D721Med (cell line): ENCODE measurements at regions not wholly inside any gene's neighbourhood (a gene's known extent, or its start where the extent isn't known, plus 50 kb on each side); places are given as distances from the start of the nearest gene placed in this dataset.

Source experiments
- DNase-seq: peaks from one replicate; pipeline ENCODE4 v3.0.0; 2011; ENCODE audit warnings: low spot score; ENCODE audit not compliant: insufficient read length
- FAIRE-seq: peaks from 2 replicates; lab custom pipeline; 2011; peaks lifted over from hg19 to GRCh38; lab: Jason Lieb, UNC
- TF ChIP-seq, protein P1 (sequence below): IDR thresholded peaks from 2 replicates; pipeline ENCODE4 v1.5.1; 2012; ENCODE audit warnings: mild to moderate bottlenecking, control low read depth; ENCODE audit not compliant: insufficient read depth; ENCODE audit errors: missing control alignments

- FAIRE-seq: no peak
- DNase-seq: no peak
- TF ChIP-seq, protein P1, sequence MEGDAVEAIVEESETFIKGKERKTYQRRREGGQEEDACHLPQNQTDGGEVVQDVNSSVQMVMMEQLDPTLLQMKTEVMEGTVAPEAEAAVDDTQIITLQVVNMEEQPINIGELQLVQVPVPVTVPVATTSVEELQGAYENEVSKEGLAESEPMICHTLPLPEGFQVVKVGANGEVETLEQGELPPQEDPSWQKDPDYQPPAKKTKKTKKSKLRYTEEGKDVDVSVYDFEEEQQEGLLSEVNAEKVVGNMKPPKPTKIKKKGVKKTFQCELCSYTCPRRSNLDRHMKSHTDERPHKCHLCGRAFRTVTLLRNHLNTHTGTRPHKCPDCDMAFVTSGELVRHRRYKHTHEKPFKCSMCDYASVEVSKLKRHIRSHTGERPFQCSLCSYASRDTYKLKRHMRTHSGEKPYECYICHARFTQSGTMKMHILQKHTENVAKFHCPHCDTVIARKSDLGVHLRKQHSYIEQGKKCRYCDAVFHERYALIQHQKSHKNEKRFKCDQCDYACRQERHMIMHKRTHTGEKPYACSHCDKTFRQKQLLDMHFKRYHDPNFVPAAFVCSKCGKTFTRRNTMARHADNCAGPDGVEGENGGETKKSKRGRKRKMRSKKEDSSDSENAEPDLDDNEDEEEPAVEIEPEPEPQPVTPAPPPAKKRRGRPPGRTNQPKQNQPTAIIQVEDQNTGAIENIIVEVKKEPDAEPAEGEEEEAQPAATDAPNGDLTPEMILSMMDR: no peak
These were observed 553.9 kb upstream of the ARGLU1 start for GRCh38 chr13:107121793-107122192.

- TF ChIP-seq, protein P1: no peak
- DNase-seq: no peak
- FAIRE-seq: no peak
These were observed 552.3 kb upstream of the ARGLU1 start for GRCh38 chr13:107119989-107120881.

- TF ChIP-seq, protein P1: no peak
- DNase-seq (no peak), FAIRE-seq (no peak)
These were observed 550.6 kb upstream of the ARGLU1 start for GRCh38 chr13:107118506-107118905.

- FAIRE-seq (no peak), DNase-seq (no peak)
- TF ChIP-seq, protein P1: no peak
These were observed 549.5 kb upstream of the ARGLU1 start for GRCh38 chr13:107117327-107118012.

DNA sequence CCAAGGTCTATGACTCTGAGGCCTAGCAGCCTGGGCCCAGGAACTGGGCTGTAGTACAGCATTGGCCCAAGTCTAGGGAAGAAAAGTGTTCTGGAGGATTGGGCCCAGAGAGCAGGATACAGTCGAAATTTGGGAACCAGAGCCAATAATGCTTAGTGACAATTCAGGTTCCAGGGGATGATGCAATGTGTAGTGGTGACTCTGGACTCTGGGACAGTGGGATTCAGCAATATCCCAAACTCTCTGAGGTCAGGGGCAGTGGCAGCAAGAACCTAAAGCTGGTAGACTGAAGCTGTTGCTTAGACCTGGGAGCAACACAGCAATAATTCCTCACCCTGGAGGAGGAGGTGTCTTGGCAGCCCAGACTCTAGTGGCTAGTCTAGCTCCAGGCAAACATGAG is 545.5 kb upstream of the ARGLU1 start:
- DNase-seq (no peak), FAIRE-seq (no peak)
- TF ChIP-seq, protein P1: no peak

DNA sequence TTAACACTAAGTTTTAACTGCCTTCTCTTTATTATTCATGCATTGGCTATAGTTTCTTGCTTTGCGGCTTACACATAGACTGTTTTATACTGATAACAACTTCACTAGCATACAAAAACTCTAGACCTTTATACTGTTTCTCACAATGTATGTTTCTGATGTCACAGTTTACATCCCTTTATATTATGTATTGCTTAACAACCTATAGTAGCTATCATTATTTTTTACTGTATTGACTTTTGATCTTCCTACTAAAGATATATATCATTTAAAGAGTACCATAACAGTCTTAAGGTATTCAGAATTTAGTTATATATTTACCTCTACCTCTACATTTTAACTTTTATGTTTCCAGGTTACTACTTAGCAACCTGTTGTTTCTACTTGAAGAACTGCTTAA is 543.3 kb upstream of the ARGLU1 start:
- TF ChIP-seq, protein P1: no peak
- DNase-seq (no peak), FAIRE-seq (no peak)
